Liver (tissue), 8 donors: ENCODE measurements at regions not wholly inside any gene's neighbourhood (a gene's known extent, or its start where the extent isn't known, plus 50 kb on each side); places are given as distances from the start of the nearest gene placed in this dataset.

Experiments
- DNase-seq: peaks from one replicate; pipeline ENCODE4 v3.0.0-alpha.2; 2017; ENCODE audit warnings: low spot score
- H3K27ac ChIP-seq, 2 donors: one replicate each; pipeline ENCODE4 v1.7.0; 2013; ENCODE audit warnings: inconsistent platforms in 2 of 2, low read length in 2 of 2, control low read depth in 1 of 2, low read depth in 1 of 2, mild to moderate bottlenecking in 1 of 2
- H3K27me3 ChIP-seq, 4 donors: one replicate each; pipeline versions ENCODE4 v1.6.1 to v1.7.0; 2013; ENCODE audit warnings: low read length in 3 of 4, inconsistent platforms in 1 of 4, mild to moderate bottlenecking in 1 of 4, moderate library complexity in 1 of 4; ENCODE audit not compliant: control insufficient read depth in 4 of 4, insufficient read depth in 4 of 4
- H3K36me3 ChIP-seq, 4 donors: one replicate each; pipeline versions ENCODE4 v1.6.1 to v1.7.0; 2013; ENCODE audit warnings: low read length in 3 of 4, mild to moderate bottlenecking in 3 of 4, low read depth in 1 of 4, moderate library complexity in 1 of 4; ENCODE audit not compliant: control insufficient read depth in 4 of 4, insufficient read depth in 3 of 4
- H3K4me1 ChIP-seq, 4 donors: one replicate each; pipeline versions ENCODE4 v1.6.1 to v1.7.0; 2013; ENCODE audit warnings: low read length in 3 of 4, mild to moderate bottlenecking in 3 of 4, moderate library complexity in 1 of 4; ENCODE audit not compliant: control insufficient read depth in 4 of 4, insufficient read depth in 4 of 4
- H3K4me3 ChIP-seq, 3 donors: one replicate each; pipeline versions ENCODE4 v1.6.1 to v1.7.0; 2013; ENCODE audit warnings: low read length in 3 of 3, control low read depth in 1 of 3, low read depth in 1 of 3, mild to moderate bottlenecking in 1 of 3
- H3K9ac ChIP-seq, 2 donors: one replicate each; pipeline ENCODE4 v1.7.0; 2013; ENCODE audit warnings: low read length in 2 of 2, mild to moderate bottlenecking in 2 of 2, moderate library complexity in 2 of 2, control low read depth in 1 of 2, low read depth in 1 of 2
- H3K9me3 ChIP-seq, 4 donors: one replicate each; pipeline versions ENCODE4 v1.6.1 to v1.7.0; 2013; ENCODE audit warnings: low read length in 3 of 4; ENCODE audit not compliant: control insufficient read depth in 4 of 4
- EGR1 ChIP-seq, 2 donors: IDR thresholded peaks; 2 replicates each; pipeline ENCODE4 v1.6.1; 2016 to 2018; ENCODE audit warnings: antibody characterized with exemption in 2 of 2, low read depth in 2 of 2
- FOXA1 ChIP-seq: IDR thresholded peaks from 2 replicates; pipeline ENCODE4 v1.6.1; 2016; ENCODE audit warnings: antibody characterized with exemption
- FOXA2 ChIP-seq: IDR thresholded peaks from 2 replicates; pipeline ENCODE4 v1.6.1; 2016; ENCODE audit warnings: antibody characterized with exemption
- GABPA ChIP-seq, 2 donors: IDR thresholded peaks in 1 of 2; conservative IDR thresholded peaks in 1 of 2; 2 replicates each; pipeline ENCODE4 v1.6.1; 2016; ENCODE audit warnings: antibody characterized with exemption in 2 of 2, mild to moderate bottlenecking in 1 of 2, moderate library complexity in 1 of 2
- HNF4A ChIP-seq, 2 donors: conservative IDR thresholded peaks; 2 replicates each; pipeline ENCODE4 v1.6.1; 2016; ENCODE audit warnings: antibody characterized with exemption in 2 of 2, mild to moderate bottlenecking in 2 of 2
- HNF4G ChIP-seq: IDR thresholded peaks from 2 replicates; pipeline ENCODE4 v1.6.1; 2016; ENCODE audit warnings: antibody characterized with exemption
- MAX ChIP-seq: IDR thresholded peaks from 2 replicates; pipeline ENCODE4 v1.6.1; 2016; ENCODE audit warnings: antibody characterized with exemption
- NR2F2 ChIP-seq: IDR thresholded peaks from 2 replicates; pipeline ENCODE4 v1.6.1; 2016; ENCODE audit warnings: antibody characterized with exemption
- RAD21 ChIP-seq, 2 donors: IDR thresholded peaks; 2 replicates each; pipeline ENCODE4 v1.6.1; 2016; ENCODE audit warnings: antibody characterized with exemption in 2 of 2, mild to moderate bottlenecking in 2 of 2
- RXRA ChIP-seq, 2 donors: IDR thresholded peaks; 2 replicates each; pipeline ENCODE4 v1.6.1; 2017 to 2018; ENCODE audit warnings: antibody characterized with exemption in 2 of 2, mild to moderate bottlenecking in 1 of 2
- SP1 ChIP-seq: IDR thresholded peaks from 2 replicates; pipeline ENCODE4 v1.6.1; 2018; ENCODE audit warnings: antibody characterized with exemption, mild to moderate bottlenecking
- TAF1 ChIP-seq: conservative IDR thresholded peaks from 2 replicates; pipeline ENCODE4 v1.6.1; 2016; ENCODE audit warnings: antibody characterized with exemption, mild to moderate bottlenecking
- YY1 ChIP-seq: IDR thresholded peaks from 2 replicates; pipeline ENCODE4 v1.6.1; 2016; ENCODE audit warnings: antibody characterized with exemption, mild to moderate bottlenecking
- WGBS: extraction: QIAGEN DNeasy Blood & Tissue Kit; methylation state at CpG from one replicate; pipeline ENCODE4 v1.1.7; 2013; 5-methylcytosine and 5-hydroxymethylcytosine counted together
- TF ChIP-seq, protein P1 (sequence below): fragments of 150-350 bp; IDR thresholded peaks from 2 replicates; pipeline ENCODE4 v1.5.1; 2017; ENCODE audit warnings: improper control_type of control experiment, low read depth, low read length; ENCODE audit not compliant: missing input control
- TF ChIP-seq, protein P2 (sequence below): IDR thresholded peaks from 2 replicates; pipeline ENCODE4 v1.6.1; 2016; ENCODE audit warnings: antibody characterized with exemption
- TF ChIP-seq, protein P3 (sequence below): IDR thresholded peaks from 2 replicates; pipeline ENCODE4 v1.6.1; 2016; ENCODE audit warnings: antibody characterized with exemption
- TF ChIP-seq, protein P4 (sequence below): IDR thresholded peaks from 2 replicates; pipeline ENCODE4 v1.6.1; 2016; ENCODE audit warnings: antibody characterized with exemption, mild to moderate bottlenecking
- donor health status: healthy.
- donor health status: healthy.
- donor health status: healthy.
- donor health status: healthy.
- donor health status: healthy.

DNA sequence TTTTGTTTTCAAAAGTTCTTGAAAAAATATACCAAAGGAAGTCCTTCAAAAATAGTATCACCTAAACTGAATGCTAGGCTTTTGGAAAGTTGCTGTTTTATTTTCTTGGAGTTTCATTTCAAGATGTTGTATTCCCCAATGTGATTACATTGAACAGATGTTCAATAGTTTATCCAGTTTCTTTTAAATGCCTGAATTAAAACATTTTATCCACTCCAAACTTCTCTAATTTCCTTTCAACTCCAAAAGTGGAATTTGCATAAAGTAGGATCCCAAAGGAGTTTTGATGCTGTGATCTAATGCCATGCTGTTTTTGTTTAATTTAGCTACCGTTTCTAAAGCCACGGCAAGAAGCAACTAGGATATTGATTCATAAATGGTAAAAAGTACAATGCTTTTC, 892.5 kb upstream of the SLC10A2 start:
- no peaks in the 10 kb centered on the region for H3K9me3 ChIP-seq
- H3K27me3 ChIP-seq = no peaks in the 10 kb centered on the region
- TF ChIP-seq HNF4G (no peak), RXRA (IDR thresholded peaks at IDR 0.05) (no peak), RAD21 (IDR thresholded peaks at IDR 0.05) (no peak), FOXA1 (no peak)
- TF ChIP-seq, protein P1, sequence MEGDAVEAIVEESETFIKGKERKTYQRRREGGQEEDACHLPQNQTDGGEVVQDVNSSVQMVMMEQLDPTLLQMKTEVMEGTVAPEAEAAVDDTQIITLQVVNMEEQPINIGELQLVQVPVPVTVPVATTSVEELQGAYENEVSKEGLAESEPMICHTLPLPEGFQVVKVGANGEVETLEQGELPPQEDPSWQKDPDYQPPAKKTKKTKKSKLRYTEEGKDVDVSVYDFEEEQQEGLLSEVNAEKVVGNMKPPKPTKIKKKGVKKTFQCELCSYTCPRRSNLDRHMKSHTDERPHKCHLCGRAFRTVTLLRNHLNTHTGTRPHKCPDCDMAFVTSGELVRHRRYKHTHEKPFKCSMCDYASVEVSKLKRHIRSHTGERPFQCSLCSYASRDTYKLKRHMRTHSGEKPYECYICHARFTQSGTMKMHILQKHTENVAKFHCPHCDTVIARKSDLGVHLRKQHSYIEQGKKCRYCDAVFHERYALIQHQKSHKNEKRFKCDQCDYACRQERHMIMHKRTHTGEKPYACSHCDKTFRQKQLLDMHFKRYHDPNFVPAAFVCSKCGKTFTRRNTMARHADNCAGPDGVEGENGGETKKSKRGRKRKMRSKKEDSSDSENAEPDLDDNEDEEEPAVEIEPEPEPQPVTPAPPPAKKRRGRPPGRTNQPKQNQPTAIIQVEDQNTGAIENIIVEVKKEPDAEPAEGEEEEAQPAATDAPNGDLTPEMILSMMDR = no peak
- TF ChIP-seq, protein P2, sequence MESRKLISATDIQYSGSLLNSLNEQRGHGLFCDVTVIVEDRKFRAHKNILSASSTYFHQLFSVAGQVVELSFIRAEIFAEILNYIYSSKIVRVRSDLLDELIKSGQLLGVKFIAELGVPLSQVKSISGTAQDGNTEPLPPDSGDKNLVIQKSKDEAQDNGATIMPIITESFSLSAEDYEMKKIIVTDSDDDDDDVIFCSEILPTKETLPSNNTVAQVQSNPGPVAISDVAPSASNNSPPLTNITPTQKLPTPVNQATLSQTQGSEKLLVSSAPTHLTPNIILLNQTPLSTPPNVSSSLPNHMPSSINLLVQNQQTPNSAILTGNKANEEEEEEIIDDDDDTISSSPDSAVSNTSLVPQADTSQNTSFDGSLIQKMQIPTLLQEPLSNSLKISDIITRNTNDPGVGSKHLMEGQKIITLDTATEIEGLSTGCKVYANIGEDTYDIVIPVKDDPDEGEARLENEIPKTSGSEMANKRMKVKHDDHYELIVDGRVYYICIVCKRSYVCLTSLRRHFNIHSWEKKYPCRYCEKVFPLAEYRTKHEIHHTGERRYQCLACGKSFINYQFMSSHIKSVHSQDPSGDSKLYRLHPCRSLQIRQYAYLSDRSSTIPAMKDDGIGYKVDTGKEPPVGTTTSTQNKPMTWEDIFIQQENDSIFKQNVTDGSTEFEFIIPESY = no peak
- no peak overlapping the region for H3K27ac ChIP-seq
- DNase-seq = no peak
- H3K4me1 ChIP-seq = no peaks in the 10 kb centered on the region
- no peak overlapping the region for H3K4me3 ChIP-seq
- no peak overlapping the region for H3K9ac ChIP-seq
- no peaks in the 10 kb centered on the region for H3K36me3 ChIP-seq
- WGBS = 77% methylated on average over 2 of the region's 2 CpGs

DNA sequence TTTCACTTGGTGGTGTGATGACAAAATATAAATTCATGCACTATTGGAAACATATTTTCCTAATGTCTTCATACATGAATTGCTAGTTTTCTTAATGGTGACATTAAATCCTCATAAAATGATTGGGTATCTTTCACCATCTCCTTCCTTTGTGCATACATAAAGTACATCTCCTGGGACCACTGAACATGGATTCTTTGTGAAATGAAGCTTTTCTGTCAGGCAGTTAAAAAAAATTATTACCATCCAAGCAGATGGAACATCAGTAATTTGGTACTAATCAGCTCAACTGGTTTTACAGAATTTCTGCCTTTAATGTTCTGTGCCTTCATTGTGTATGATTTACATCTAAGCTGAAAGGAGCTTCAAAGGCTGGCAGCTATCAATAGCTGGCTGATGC, 891.7 kb upstream of the SLC10A2 start:
- Histone ChIP-seq H3K9me3 (no peaks in the 10 kb centered on the region), H3K36me3 (no peaks in the 10 kb centered on the region), H3K9ac (no peak overlapping the region), H3K27ac (no peak overlapping the region), H3K4me3 (no peak overlapping the region), H3K27me3 (no peaks in the 10 kb centered on the region), H3K4me1 (no peaks in the 10 kb centered on the region)
- no peak for DNase-seq
- no peak for TF ChIP-seq HNF4A (conservative IDR thresholded peaks at IDR 0.05)
- TF ChIP-seq RXRA (IDR thresholded peaks at IDR 0.05) = no peak
- no peak for TF ChIP-seq TAF1

- no peaks in the 10 kb centered on the region for H3K9me3 ChIP-seq
- H3K27ac ChIP-seq = no peak overlapping the region
- no peak overlapping the region for H3K9ac ChIP-seq
- no peaks in the 10 kb centered on the region for H3K4me1 ChIP-seq
- 76% methylated on average over 6 of the region's 6 CpGs for WGBS
- no peaks in the 10 kb centered on the region for H3K27me3 ChIP-seq
- DNase-seq = no peak
- no peak overlapping the region for H3K4me3 ChIP-seq
- H3K36me3 ChIP-seq = no peaks in the 10 kb centered on the region
- no peak for TF ChIP-seq SP1
- no peak for TF ChIP-seq FOXA1
- TF ChIP-seq EGR1 (IDR thresholded peaks at IDR 0.05; ENCODE audit: low read depth in 2 of 2) = no peak
- no peak for TF ChIP-seq MAX
- no peak for TF ChIP-seq RAD21 (IDR thresholded peaks at IDR 0.05)
- no peak for TF ChIP-seq GABPA (IDR thresholded peaks at IDR 0.05 in 1 of 2, conservative IDR thresholded peaks at IDR 0.05 in 1 of 2)
- TF ChIP-seq YY1 = no peak
- TF ChIP-seq, protein P2 = no peak
- TF ChIP-seq, protein P3, sequence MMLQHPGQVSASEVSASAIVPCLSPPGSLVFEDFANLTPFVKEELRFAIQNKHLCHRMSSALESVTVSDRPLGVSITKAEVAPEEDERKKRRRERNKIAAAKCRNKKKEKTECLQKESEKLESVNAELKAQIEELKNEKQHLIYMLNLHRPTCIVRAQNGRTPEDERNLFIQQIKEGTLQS = no peak
- no peak for TF ChIP-seq HNF4A (conservative IDR thresholded peaks at IDR 0.05)
- TF ChIP-seq, protein P4, sequence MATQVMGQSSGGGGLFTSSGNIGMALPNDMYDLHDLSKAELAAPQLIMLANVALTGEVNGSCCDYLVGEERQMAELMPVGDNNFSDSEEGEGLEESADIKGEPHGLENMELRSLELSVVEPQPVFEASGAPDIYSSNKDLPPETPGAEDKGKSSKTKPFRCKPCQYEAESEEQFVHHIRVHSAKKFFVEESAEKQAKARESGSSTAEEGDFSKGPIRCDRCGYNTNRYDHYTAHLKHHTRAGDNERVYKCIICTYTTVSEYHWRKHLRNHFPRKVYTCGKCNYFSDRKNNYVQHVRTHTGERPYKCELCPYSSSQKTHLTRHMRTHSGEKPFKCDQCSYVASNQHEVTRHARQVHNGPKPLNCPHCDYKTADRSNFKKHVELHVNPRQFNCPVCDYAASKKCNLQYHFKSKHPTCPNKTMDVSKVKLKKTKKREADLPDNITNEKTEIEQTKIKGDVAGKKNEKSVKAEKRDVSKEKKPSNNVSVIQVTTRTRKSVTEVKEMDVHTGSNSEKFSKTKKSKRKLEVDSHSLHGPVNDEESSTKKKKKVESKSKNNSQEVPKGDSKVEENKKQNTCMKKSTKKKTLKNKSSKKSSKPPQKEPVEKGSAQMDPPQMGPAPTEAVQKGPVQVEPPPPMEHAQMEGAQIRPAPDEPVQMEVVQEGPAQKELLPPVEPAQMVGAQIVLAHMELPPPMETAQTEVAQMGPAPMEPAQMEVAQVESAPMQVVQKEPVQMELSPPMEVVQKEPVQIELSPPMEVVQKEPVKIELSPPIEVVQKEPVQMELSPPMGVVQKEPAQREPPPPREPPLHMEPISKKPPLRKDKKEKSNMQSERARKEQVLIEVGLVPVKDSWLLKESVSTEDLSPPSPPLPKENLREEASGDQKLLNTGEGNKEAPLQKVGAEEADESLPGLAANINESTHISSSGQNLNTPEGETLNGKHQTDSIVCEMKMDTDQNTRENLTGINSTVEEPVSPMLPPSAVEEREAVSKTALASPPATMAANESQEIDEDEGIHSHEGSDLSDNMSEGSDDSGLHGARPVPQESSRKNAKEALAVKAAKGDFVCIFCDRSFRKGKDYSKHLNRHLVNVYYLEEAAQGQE = no peak
- no peak for TF ChIP-seq TAF1
- TF ChIP-seq FOXA2 = no peak
- no peak for TF ChIP-seq HNF4G
- no peak for TF ChIP-seq RXRA (IDR thresholded peaks at IDR 0.05)
- no peak for TF ChIP-seq NR2F2
Observed at GRCh38 chr13:103953859-103954258, 887.6 kb upstream of the SLC10A2 start.
